Stimulated activated CD4-positive, alpha-beta T cell treated with anti-CD3 and anti-CD28 coated beads, Interleukin-4, amount 100 ng/mL, for 4 hours (primary cell): ENCODE measurements at regions not wholly inside any gene's neighbourhood (a gene's known extent, or its start where the extent isn't known, plus 50 kb on each side); places are given as distances from the start of the nearest gene placed in this dataset.
"Not testable (repeated sequence)": the region's sequence is repeated elsewhere in the genome, so short reads cannot be mapped to it uniquely, and the experiment has no call there.

Experiments used
- DNase-seq, 2 experiments: peaks; one replicate each; pipeline ENCODE4 v3.0.0-alpha.2; 2020

GRCh38 chr1:195738966-195739650 is 869.1 kb downstream of the KCNT2 start:
- DNase-seq = no peak

GRCh38 chr1:195735140-195735539 is 873.1 kb downstream of the KCNT2 start:
- no peak for DNase-seq

GRCh38 chr1:195733826-195734225 is 874.4 kb downstream of the KCNT2 start:
- DNase-seq = no peak

GRCh38 chr1:195733408-195733807 is 874.8 kb downstream of the KCNT2 start:
- no peak for DNase-seq

- DNase-seq = no peak
Measured at GRCh38 chr1:195731385-195731784, 876.9 kb downstream of the KCNT2 start.

- no peak for DNase-seq
Measured at GRCh38 chr1:195723796-195724194, 884.4 kb downstream of the KCNT2 start.

GRCh38 chr1:195722852-195723795 is 885.1 kb downstream of the KCNT2 start:
- DNase-seq = not testable (repeated sequence)

GRCh38 chr1:195722146-195722545 is 886.1 kb downstream of the KCNT2 start:
- not testable (repeated sequence) for DNase-seq

GRCh38 chr1:195721210-195721971 is 886.8 kb downstream of the KCNT2 start:
- DNase-seq = no peak

- DNase-seq = no peak
Measured at GRCh38 chr1:195717651-195718050, 890.6 kb downstream of the KCNT2 start.

- no peak for DNase-seq
Measured at GRCh38 chr1:195715652-195716051, 892.6 kb downstream of the KCNT2 start.

GRCh38 chr1:195714248-195714647 is 894.0 kb downstream of the KCNT2 start:
- DNase-seq = no peak

- no peak for DNase-seq
Measured at GRCh38 chr1:195709821-195710220, 898.4 kb downstream of the KCNT2 start.

- no peak for DNase-seq
Measured at GRCh38 chr1:195704028-195704427, 904.2 kb downstream of the KCNT2 start.

- DNase-seq = no peak
Measured at GRCh38 chr1:195701149-195701548, 907.1 kb downstream of the KCNT2 start.

- DNase-seq = no peak
Measured at GRCh38 chr1:195697130-195697529, 911.1 kb downstream of the KCNT2 start.

- DNase-seq = no peak
Measured at GRCh38 chr1:195686764-195687163, 921.5 kb downstream of the KCNT2 start.

GRCh38 chr1:195664628-195665027 is 943.6 kb downstream of the KCNT2 start:
- DNase-seq = no peak

GRCh38 chr1:195663549-195664280 is 944.5 kb downstream of the KCNT2 start:
- DNase-seq = no peak

- DNase-seq = no peak
Measured at GRCh38 chr1:195656780-195657179, 951.5 kb downstream of the KCNT2 start.

GRCh38 chr1:195648875-195649274 is 959.4 kb downstream of the KCNT2 start:
- DNase-seq = not testable (repeated sequence)

- DNase-seq = no peak
Measured at GRCh38 chr1:195637539-195637938, 970.7 kb downstream of the KCNT2 start.

- DNase-seq = no peak
Measured at GRCh38 chr1:195618287-195618686, 990.0 kb downstream of the KCNT2 start.
